MG63 (cell line): ENCODE measurements at regions not wholly inside any gene's neighbourhood (a gene's known extent, or its start where the extent isn't known, plus 50 kb on each side); places are given as distances from the start of the nearest gene placed in this dataset.

Source experiments
- DNase-seq: peaks from one replicate; pipeline ENCODE4 v3.0.0-alpha.2; 2020
- H3K27me3 ChIP-seq: fragments of 250-450 bp; sonication (Bioruptor Pico); 2 replicates; pipeline ENCODE4 v1.5.1; 2020; ENCODE audit warnings: mild to moderate bottlenecking, moderate library complexity
- H3K36me3 ChIP-seq: fragments of 250-450 bp; sonication (Bioruptor Pico); 2 replicates; pipeline ENCODE4 v1.5.1; 2020; ENCODE audit warnings: mild to moderate bottlenecking, moderate library complexity
- H3K4me3 ChIP-seq: fragments of 250-450 bp; sonication (Bioruptor Pico); 2 replicates; pipeline ENCODE4 v1.5.1; 2020; ENCODE audit warnings: mild to moderate bottlenecking, moderate library complexity
- H3K9me3 ChIP-seq: fragments of 250-450 bp; sonication (Bioruptor Pico); 2 replicates; pipeline ENCODE4 v1.5.1; 2020; ENCODE audit warnings: mild to moderate bottlenecking, moderate library complexity

- Histone ChIP-seq H3K9me3 (peaks cover 4% of the 10 kb centered on the region; the same call in 1 of the 2 replicates), H3K36me3 (no peaks in the 10 kb centered on the region)
- DNase-seq, result peak; percentile 88
Measured at GRCh38 chr6:43972179-43972912, 154.9 kb downstream of the MRPL14 start.

GRCh38 chr6:43971776-43972126, 155.5 kb downstream of the MRPL14 start:
- Histone ChIP-seq H3K4me3 (no peak overlapping the region), H3K27me3 (no peaks in the 10 kb centered on the region), H3K9me3 (peaks cover 4% of the 10 kb centered on the region; the same call in 1 of the 2 replicates), H3K36me3 (no peaks in the 10 kb centered on the region)
- DNase-seq, result no peak

More at GRCh38 chr6:43972179-43972912, 154.9 kb downstream of the MRPL14 start:
- H3K27me3 ChIP-seq, result no peaks in the 10 kb centered on the region
- no peak overlapping the region for H3K4me3 ChIP-seq

GRCh38 chr6:43970913-43971775, 156.1 kb downstream of the MRPL14 start:
- H3K36me3 ChIP-seq, result no peaks in the 10 kb centered on the region
- no peak overlapping the region for H3K4me3 ChIP-seq
- H3K27me3 ChIP-seq, result no peaks in the 10 kb centered on the region
- peaks cover 4% of the 10 kb centered on the region; the same call in 1 of the 2 replicates for H3K9me3 ChIP-seq
- DNase-seq, result no peak

GRCh38 chr6:43970068-43970912, 157.0 kb downstream of the MRPL14 start:
- no peaks in the 10 kb centered on the region for H3K27me3 ChIP-seq
- DNase-seq, result no peak
- no peak overlapping the region for H3K4me3 ChIP-seq
- H3K36me3 ChIP-seq, result no peaks in the 10 kb centered on the region
- H3K9me3 ChIP-seq, result no peaks in the 10 kb centered on the region

- H3K36me3 ChIP-seq, result no peaks in the 10 kb centered on the region
- DNase-seq, result no peak
- H3K9me3 ChIP-seq, result no peaks in the 10 kb centered on the region
- H3K4me3 ChIP-seq, result no peak overlapping the region
- H3K27me3 ChIP-seq, result no peaks in the 10 kb centered on the region
Measured at GRCh38 chr6:43969158-43969981, 157.9 kb downstream of the MRPL14 start.

GRCh38 chr6:43968110-43968965, 158.9 kb downstream of the MRPL14 start:
- no peak overlapping the region for H3K4me3 ChIP-seq
- no peaks in the 10 kb centered on the region for H3K9me3 ChIP-seq
- no peaks in the 10 kb centered on the region for H3K27me3 ChIP-seq
- no peak for DNase-seq
- H3K36me3 ChIP-seq, result no peaks in the 10 kb centered on the region

- Histone ChIP-seq H3K27me3 (no peaks in the 10 kb centered on the region), H3K36me3 (no peaks in the 10 kb centered on the region), H3K4me3 (no peak overlapping the region), H3K9me3 (no peaks in the 10 kb centered on the region)
- no peak for DNase-seq
Measured at GRCh38 chr6:43967719-43968091, 159.5 kb downstream of the MRPL14 start.

- DNase-seq, result no peak
- no peaks in the 10 kb centered on the region for H3K36me3 ChIP-seq
- no peaks in the 10 kb centered on the region for H3K9me3 ChIP-seq
- no peaks in the 10 kb centered on the region for H3K27me3 ChIP-seq
- no peak overlapping the region for H3K4me3 ChIP-seq
Measured at GRCh38 chr6:43966853-43967718, 160.2 kb downstream of the MRPL14 start.

GRCh38 chr6:43966374-43966658, 160.9 kb downstream of the MRPL14 start:
- H3K4me3 ChIP-seq, result no peak overlapping the region
- no peak for DNase-seq

GRCh38 chr6:43965628-43966373, 161.5 kb downstream of the MRPL14 start:
- Histone ChIP-seq H3K4me3 (no peak overlapping the region), H3K36me3 (no peaks in the 10 kb centered on the region), H3K9me3 (no peaks in the 10 kb centered on the region), H3K27me3 (no peaks in the 10 kb centered on the region)
- DNase-seq, result no peak

More at GRCh38 chr6:43966374-43966658, 160.9 kb downstream of the MRPL14 start:
- no peaks in the 10 kb centered on the region for H3K9me3 ChIP-seq
- H3K27me3 ChIP-seq, result no peaks in the 10 kb centered on the region
- no peaks in the 10 kb centered on the region for H3K36me3 ChIP-seq

- Histone ChIP-seq H3K27me3 (no peaks in the 10 kb centered on the region), H3K4me3 (no peak overlapping the region), H3K9me3 (no peaks in the 10 kb centered on the region), H3K36me3 (no peaks in the 10 kb centered on the region)
- DNase-seq, result no peak
Measured at GRCh38 chr6:43964659-43965570, 162.3 kb downstream of the MRPL14 start.

- Histone ChIP-seq H3K9me3 (no peaks in the 10 kb centered on the region), H3K27me3 (no peaks in the 10 kb centered on the region), H3K4me3 (no peak overlapping the region), H3K36me3 (no peaks in the 10 kb centered on the region)
- DNase-seq, result no peak
Measured at GRCh38 chr6:43963877-43964658, 163.2 kb downstream of the MRPL14 start.

GRCh38 chr6:43963203-43963602, 164.0 kb downstream of the MRPL14 start:
- Histone ChIP-seq H3K27me3 (no peaks in the 10 kb centered on the region), H3K36me3 (no peaks in the 10 kb centered on the region), H3K9me3 (no peaks in the 10 kb centered on the region), H3K4me3 (no peak overlapping the region)
- no peak for DNase-seq
